Fibroblast of the aortic adventitia (primary cell): ENCODE measurements at regions not wholly inside any gene's neighbourhood (a gene's known extent, or its start where the extent isn't known, plus 50 kb on each side); places are given as distances from the start of the nearest gene placed in this dataset.

Source experiments
- DNase-seq: peaks from one replicate; pipeline ENCODE4 v3.0.0-alpha.2; 2010; ENCODE audit warnings: low read depth
- H3K4me3 ChIP-seq: 2 replicates; pipeline ENCODE4 v1.5.1; 2011; ENCODE audit warnings: low read depth, mild to moderate bottlenecking, control low read depth, low read length, moderate library complexity
- TF ChIP-seq, protein P1 (sequence below): IDR thresholded peaks from 2 replicates; pipeline ENCODE4 v1.5.1; 2011; ENCODE audit warnings: mild to moderate bottlenecking, low read length, control low read depth, inconsistent platforms; ENCODE audit not compliant: insufficient read depth

DNA sequence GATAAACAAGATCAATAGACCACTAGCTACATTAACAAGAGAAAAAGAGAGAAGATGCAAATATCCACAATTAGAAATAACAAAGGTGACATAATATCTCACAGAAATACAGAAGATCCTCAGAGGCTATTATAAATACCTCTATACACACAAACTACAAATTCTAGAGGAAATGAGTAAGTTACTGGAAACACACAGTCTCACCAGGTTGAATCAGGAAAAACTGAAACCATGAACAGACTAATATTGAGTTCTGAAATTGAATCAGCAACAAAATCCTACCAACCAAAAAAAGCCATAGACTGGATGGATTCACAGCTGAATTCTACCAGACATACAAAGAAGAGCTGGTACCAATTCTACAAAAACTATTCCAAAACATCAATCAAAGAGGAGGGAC lies 211.8 kb upstream of the CPEB2 start:
- TF ChIP-seq, protein P1, sequence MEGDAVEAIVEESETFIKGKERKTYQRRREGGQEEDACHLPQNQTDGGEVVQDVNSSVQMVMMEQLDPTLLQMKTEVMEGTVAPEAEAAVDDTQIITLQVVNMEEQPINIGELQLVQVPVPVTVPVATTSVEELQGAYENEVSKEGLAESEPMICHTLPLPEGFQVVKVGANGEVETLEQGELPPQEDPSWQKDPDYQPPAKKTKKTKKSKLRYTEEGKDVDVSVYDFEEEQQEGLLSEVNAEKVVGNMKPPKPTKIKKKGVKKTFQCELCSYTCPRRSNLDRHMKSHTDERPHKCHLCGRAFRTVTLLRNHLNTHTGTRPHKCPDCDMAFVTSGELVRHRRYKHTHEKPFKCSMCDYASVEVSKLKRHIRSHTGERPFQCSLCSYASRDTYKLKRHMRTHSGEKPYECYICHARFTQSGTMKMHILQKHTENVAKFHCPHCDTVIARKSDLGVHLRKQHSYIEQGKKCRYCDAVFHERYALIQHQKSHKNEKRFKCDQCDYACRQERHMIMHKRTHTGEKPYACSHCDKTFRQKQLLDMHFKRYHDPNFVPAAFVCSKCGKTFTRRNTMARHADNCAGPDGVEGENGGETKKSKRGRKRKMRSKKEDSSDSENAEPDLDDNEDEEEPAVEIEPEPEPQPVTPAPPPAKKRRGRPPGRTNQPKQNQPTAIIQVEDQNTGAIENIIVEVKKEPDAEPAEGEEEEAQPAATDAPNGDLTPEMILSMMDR = no peak
- no peak for DNase-seq
- no peak overlapping the region for H3K4me3 ChIP-seq

GRCh38 chr4:14792702-14793227 lies 209.5 kb upstream of the CPEB2 start:
- DNase-seq = no peak
- no peak overlapping the region for H3K4me3 ChIP-seq
- TF ChIP-seq, protein P1 = no peak

DNA sequence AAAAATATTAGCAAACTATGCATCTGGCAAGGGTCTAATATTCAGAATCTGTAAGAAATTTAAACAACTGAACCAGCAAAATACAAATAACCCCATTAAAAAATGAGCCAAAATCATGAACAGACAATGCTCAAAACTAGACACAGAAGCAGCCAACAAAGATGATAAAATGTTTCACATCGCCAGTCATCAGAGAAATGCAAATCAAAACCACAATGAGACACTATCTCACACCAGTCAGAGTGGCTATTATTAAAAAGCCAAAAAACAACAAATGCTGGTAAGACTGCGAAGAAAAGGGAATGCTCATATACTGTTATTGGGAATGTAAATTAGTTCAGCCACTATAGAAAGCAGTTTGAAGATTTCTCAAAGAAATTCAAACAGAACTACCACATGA lies 201.3 kb upstream of the CPEB2 start:
- no peak overlapping the region for H3K4me3 ChIP-seq
- TF ChIP-seq, protein P1 = no peak
- DNase-seq = no peak

DNA sequence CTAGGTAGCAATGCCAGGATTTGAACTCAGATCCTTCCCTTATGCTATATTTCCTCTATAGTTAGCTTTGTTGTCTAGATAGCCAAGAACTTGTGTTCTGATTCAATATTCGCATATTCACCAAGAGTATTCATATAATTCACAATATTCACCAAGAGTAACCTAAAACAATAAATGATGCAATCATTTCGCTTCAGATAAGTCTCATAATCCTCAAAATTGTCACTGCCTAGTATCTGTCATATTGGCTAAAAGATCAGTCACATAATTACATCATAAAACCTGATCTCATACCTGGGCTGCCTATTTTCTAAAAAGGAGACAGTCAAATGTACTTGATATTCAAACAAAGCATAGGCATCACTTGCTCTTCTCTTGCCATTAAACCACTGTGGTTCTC lies 199.7 kb upstream of the CPEB2 start:
- DNase-seq = no peak
- H3K4me3 ChIP-seq = no peak overlapping the region
- TF ChIP-seq, protein P1 = no peak

DNA sequence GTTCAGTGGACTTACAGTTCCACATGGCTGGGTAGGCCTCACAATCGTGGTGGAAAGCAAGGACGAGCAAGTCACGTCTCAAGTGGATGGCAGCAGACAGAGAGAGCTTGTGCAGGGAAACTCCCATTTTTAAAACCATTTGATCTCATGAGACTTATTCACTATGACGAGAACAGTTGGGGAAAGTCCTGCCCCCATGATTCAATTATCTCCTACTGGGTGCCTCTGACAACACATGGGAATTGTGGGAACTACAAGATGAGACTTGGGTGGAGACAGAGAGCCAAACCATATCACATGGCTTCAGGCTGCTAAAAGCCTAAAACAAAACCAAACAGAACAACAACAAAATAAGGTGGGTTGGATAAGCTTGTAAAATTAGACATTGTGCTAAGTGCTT lies 194.4 kb upstream of the CPEB2 start:
- TF ChIP-seq, protein P1 = no peak
- no peak for DNase-seq
- no peak overlapping the region for H3K4me3 ChIP-seq

GRCh38 chr4:14809203-14809602 lies 193.1 kb upstream of the CPEB2 start:
- TF ChIP-seq, protein P1 = no peak
- DNase-seq = no peak
- H3K4me3 ChIP-seq = no peak overlapping the region

DNA sequence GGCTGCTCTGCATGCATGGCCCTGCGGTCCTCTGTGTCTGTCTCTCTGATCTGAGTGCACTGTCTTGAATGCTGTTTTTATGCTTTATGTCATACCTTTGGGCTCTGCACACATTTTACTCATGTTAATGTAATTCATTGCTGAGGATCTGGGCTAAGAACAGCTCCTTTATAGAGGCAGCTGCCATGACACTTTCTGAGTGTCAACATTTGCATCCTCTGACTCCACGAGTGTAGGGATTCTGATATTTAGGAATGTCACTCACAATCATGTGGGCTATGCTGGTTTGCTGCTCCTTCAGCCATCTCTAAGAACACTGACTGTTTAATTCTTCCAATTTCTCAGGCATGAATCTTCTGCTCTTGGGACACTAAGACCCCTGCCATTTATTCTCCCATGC lies 192.2 kb upstream of the CPEB2 start:
- no peak overlapping the region for H3K4me3 ChIP-seq
- DNase-seq = no peak
- TF ChIP-seq, protein P1 = no peak
